ENCODE measurements at regions not wholly inside any gene's neighbourhood (a gene's known extent, or its start where the extent isn't known, plus 50 kb on each side); places are given as distances from the start of the nearest gene placed in this dataset.

DNA sequence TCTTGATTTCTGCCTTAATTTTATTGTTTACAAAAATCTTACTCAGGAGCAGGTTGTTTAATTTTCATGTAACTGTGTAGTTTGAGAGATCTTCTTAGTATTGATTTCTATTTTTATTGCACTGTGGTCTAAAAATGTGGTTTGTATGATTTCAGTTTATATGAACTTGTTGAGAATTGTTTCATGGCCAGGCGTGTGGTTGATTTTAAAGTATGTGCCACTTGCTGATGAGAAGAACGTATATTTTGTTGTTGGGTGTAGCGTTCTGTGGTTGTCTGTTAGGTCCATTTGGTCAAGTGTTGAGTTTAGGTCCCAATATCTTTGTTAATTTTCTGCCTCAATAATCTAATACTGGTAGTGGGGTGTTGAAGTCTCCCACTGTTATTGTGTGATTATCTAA is 996.8 kb downstream of the PCDH19 start:
- TF ChIP-seq POLR2A (IDR thresholded peaks at IDR 0.05), result no peak
- TF ChIP-seq, protein P1, sequence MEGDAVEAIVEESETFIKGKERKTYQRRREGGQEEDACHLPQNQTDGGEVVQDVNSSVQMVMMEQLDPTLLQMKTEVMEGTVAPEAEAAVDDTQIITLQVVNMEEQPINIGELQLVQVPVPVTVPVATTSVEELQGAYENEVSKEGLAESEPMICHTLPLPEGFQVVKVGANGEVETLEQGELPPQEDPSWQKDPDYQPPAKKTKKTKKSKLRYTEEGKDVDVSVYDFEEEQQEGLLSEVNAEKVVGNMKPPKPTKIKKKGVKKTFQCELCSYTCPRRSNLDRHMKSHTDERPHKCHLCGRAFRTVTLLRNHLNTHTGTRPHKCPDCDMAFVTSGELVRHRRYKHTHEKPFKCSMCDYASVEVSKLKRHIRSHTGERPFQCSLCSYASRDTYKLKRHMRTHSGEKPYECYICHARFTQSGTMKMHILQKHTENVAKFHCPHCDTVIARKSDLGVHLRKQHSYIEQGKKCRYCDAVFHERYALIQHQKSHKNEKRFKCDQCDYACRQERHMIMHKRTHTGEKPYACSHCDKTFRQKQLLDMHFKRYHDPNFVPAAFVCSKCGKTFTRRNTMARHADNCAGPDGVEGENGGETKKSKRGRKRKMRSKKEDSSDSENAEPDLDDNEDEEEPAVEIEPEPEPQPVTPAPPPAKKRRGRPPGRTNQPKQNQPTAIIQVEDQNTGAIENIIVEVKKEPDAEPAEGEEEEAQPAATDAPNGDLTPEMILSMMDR (IDR thresholded peaks at IDR 0.05), result no peak
- TF ChIP-seq EP300 (IDR thresholded peaks at IDR 0.05), result no peak
